NCI-H2227 (cell line): ENCODE measurements at regions not wholly inside any gene's neighbourhood (a gene's known extent, or its start where the extent isn't known, plus 50 kb on each side); places are given as distances from the start of the nearest gene placed in this dataset.

ENCODE experiments used
- DNase-seq: peaks from one replicate; lab custom pipeline; 2025; ENCODE audit not compliant: unreplicated experiment; lab: John Stamatoyannopoulos, UW

- DNase-seq = no peak
These were observed 775.1 kb downstream of the BRD1 start for GRCh38 chr22:49052560-49052959.

- no peak for DNase-seq
These were observed 775.6 kb downstream of the BRD1 start for GRCh38 chr22:49052023-49052538.

- no peak for DNase-seq
These were observed 776.1 kb downstream of the BRD1 start for GRCh38 chr22:49051491-49052022.

GRCh38 chr22:49049691-49050090, 778.0 kb downstream of the BRD1 start:
- no peak for DNase-seq

GRCh38 chr22:49048591-49048990, 779.1 kb downstream of the BRD1 start:
- no peak for DNase-seq

- DNase-seq = no peak
These were observed 780.2 kb downstream of the BRD1 start for GRCh38 chr22:49047447-49047846.

GRCh38 chr22:49046546-49047361, 780.9 kb downstream of the BRD1 start:
- DNase-seq = no peak

- no peak for DNase-seq
These were observed 781.6 kb downstream of the BRD1 start for GRCh38 chr22:49046000-49046545.

GRCh38 chr22:49045276-49045675, 782.4 kb downstream of the BRD1 start:
- DNase-seq = no peak

GRCh38 chr22:49044776-49045175, 782.9 kb downstream of the BRD1 start:
- no peak for DNase-seq

- DNase-seq = no peak
These were observed 783.6 kb downstream of the BRD1 start for GRCh38 chr22:49044091-49044490.

GRCh38 chr22:49042877-49043859, 784.5 kb downstream of the BRD1 start:
- no peak for DNase-seq

- DNase-seq = no peak
These were observed 785.6 kb downstream of the BRD1 start for GRCh38 chr22:49042066-49042465.

- no peak for DNase-seq
These were observed 786.8 kb downstream of the BRD1 start for GRCh38 chr22:49040754-49041467.

GRCh38 chr22:49040111-49040510, 787.6 kb downstream of the BRD1 start:
- no peak for DNase-seq

- no peak for DNase-seq
These were observed 788.0 kb downstream of the BRD1 start for GRCh38 chr22:49039625-49040024.

- no peak for DNase-seq
These were observed 789.9 kb downstream of the BRD1 start for GRCh38 chr22:49037701-49038245.

- DNase-seq = no peak
These were observed 791.2 kb downstream of the BRD1 start for GRCh38 chr22:49036513-49036912.

GRCh38 chr22:49035818-49036457, 791.7 kb downstream of the BRD1 start:
- no peak for DNase-seq
